SK-N-SH (cell line): ENCODE measurements at regions not wholly inside any gene's neighbourhood (a gene's known extent, or its start where the extent isn't known, plus 50 kb on each side); places are given as distances from the start of the nearest gene placed in this dataset.

Experiments used
- CTCF ChIA-PET: fragments of 300-600, 350-600 bp; formaldehyde crosslinking; extraction: SDS; loops from one replicate; lab custom pipeline; 2021; lab: Yijun Ruan, JAX
- POLR2A ChIA-PET: fragments of 350-600 bp; sonication (Branson Sonifier 250); formaldehyde crosslinking; extraction: SDS; loops from one replicate; lab custom pipeline; 2020; ENCODE audit warnings: antibody characterized with exemption, inconsistent platforms; lab: Yijun Ruan, JAX
- DNase-seq: peaks from one replicate; pipeline ENCODE4 v3.0.0; 2012
- H2AFZ ChIP-seq: fragments of 200-600 bp; sonication (generic); 2 replicates; pipeline ENCODE4 v1.8.1; 2016; ENCODE audit warnings: antibody characterized with exemption, mild to moderate bottlenecking, low read depth
- H3F3A ChIP-seq: fragments of 200-600 bp; sonication (generic); replicated peaks from 2 replicates; pipeline ENCODE3; 2016; ENCODE audit warnings: antibody characterized with exemption, mild to moderate bottlenecking; ENCODE audit not compliant: insufficient read depth
- H3K27ac ChIP-seq, 2 experiments: fragments of 200-500 bp in 1 of 2; fragments of 200-600 bp in 1 of 2; sonication (Bioruptor generic) in 1 of 2; sonication (generic), shearing (Covaris generic) in 1 of 2; 2 replicates each; pipeline versions ENCODE4 v1.5.1 to v1.6.1; 2014 to 2016; ENCODE audit warnings: low read depth in 2 of 2, inconsistent platforms in 1 of 2, low read length in 1 of 2, mild to moderate bottlenecking in 1 of 2, mixed read lengths in 1 of 2
- H3K27me3 ChIP-seq: fragments of 200-600 bp; sonication (generic), shearing (Covaris generic); 2 replicates; pipeline ENCODE4 v1.6.1; 2016; ENCODE audit warnings: mixed run types; ENCODE audit not compliant: insufficient read depth
- H3K36me3 ChIP-seq, 2 experiments: fragments of 200-500 bp in 1 of 2; fragments of 200-600 bp in 1 of 2; sonication (Bioruptor generic) in 1 of 2; sonication (generic) in 1 of 2; replicated peaks in 1 of 2; 2 replicates each; pipeline versions ENCODE3 to v1.5.1; 2014 to 2016; ENCODE audit warnings: low read length in 1 of 2, mild to moderate bottlenecking in 1 of 2; ENCODE audit not compliant: insufficient read depth in 2 of 2, control insufficient read depth in 1 of 2
- H3K4me1 ChIP-seq, 2 experiments: fragments of 200-500 bp in 1 of 2; fragments of 200-600 bp in 1 of 2; sonication (Bioruptor generic) in 1 of 2; sonication (generic), shearing (Covaris generic) in 1 of 2; 2 replicates each; pipeline versions ENCODE4 v1.5.1 to v1.6.1; 2014 to 2016; ENCODE audit warnings: low read depth in 1 of 2, low read length in 1 of 2, mixed run types in 1 of 2; ENCODE audit not compliant: insufficient read depth in 2 of 2, control insufficient read depth in 1 of 2
- H3K4me2 ChIP-seq: fragments of 200-600 bp; sonication (generic), shearing (Covaris generic); 2 replicates; pipeline ENCODE4 v1.6.1; 2017; ENCODE audit warnings: mixed run types
- H3K4me3 ChIP-seq, 2 experiments: fragments of 200-500 bp in 1 of 2; fragments of 200-600 bp in 1 of 2; sonication (Bioruptor generic) in 1 of 2; sonication (generic), shearing (Covaris generic) in 1 of 2; 2 replicates each; pipeline versions ENCODE4 v1.5.1 to v1.8.1; 2014 to 2016; ENCODE audit warnings: low read depth in 2 of 2, inconsistent platforms in 1 of 2, low read length in 1 of 2, mild to moderate bottlenecking in 1 of 2, mixed read lengths in 1 of 2, moderate library complexity in 1 of 2
- H3K79me2 ChIP-seq: fragments of 200-600 bp; sonication (generic); 2 replicates; pipeline ENCODE4 v1.8.1; 2017; ENCODE audit warnings: mild to moderate bottlenecking; ENCODE audit not compliant: insufficient read depth
- H3K9ac ChIP-seq: fragments of 200-600 bp; sonication (generic); 2 replicates; pipeline ENCODE4 v1.6.1; 2017; ENCODE audit warnings: mixed run types
- H3K9me2 ChIP-seq: fragments of 200-600 bp; sonication (generic); 2 replicates; pipeline ENCODE4 v1.6.1; 2017; ENCODE audit warnings: mixed run types
- H3K9me3 ChIP-seq: fragments of 200-600 bp; sonication (generic); 2 replicates; pipeline ENCODE4 v1.6.1; 2017; ENCODE audit warnings: mixed run types, mild to moderate bottlenecking, moderate library complexity
- H4K20me1 ChIP-seq: fragments of 200-600 bp; sonication (generic); 2 replicates; pipeline ENCODE4 v1.6.1; 2017; ENCODE audit warnings: mild to moderate bottlenecking, mixed run types; ENCODE audit not compliant: insufficient read depth
- EZH2phosphoT487 ChIP-seq: fragments of 200-600 bp; sonication (generic); IDR thresholded peaks from 2 replicates; pipeline ENCODE4 v1.6.1; 2017; ENCODE audit warnings: low read depth, mixed run types, mild to moderate bottlenecking, antibody characterized with exemption, moderate library complexity, borderline replicate concordance
- FOSL2 ChIP-seq: IDR thresholded peaks from 2 replicates; pipeline ENCODE4 v1.4.0; 2012; ENCODE audit warnings: low read depth, mild to moderate bottlenecking, moderate library complexity, borderline replicate concordance
- FOXJ3 ChIP-seq: sonication (generic); formaldehyde crosslinking; IDR thresholded peaks from 2 replicates; pipeline ENCODE4 v1.5.1; 2020; ENCODE audit warnings: mild to moderate bottlenecking, missing genetic modification reagents
- FOXM1 ChIP-seq: IDR thresholded peaks from 2 replicates; pipeline ENCODE4 v1.4.0; 2012; ENCODE audit warnings: low read depth, mild to moderate bottlenecking
- GABPA ChIP-seq: IDR thresholded peaks from 2 replicates; pipeline ENCODE4 v1.4.0; 2012; ENCODE audit warnings: low read depth, mild to moderate bottlenecking
- MAX ChIP-seq: IDR thresholded peaks from 2 replicates; pipeline ENCODE4 v1.4.0; 2012; ENCODE audit warnings: low read depth
- NFIC ChIP-seq: IDR thresholded peaks from 2 replicates; pipeline ENCODE4 v1.4.0; 2012; ENCODE audit warnings: borderline replicate concordance
- NRF1 ChIP-seq: IDR thresholded peaks from 2 replicates; pipeline ENCODE4 v1.6.1; 2012; ENCODE audit warnings: low read depth, mild to moderate bottlenecking, low read length
- RAD21 ChIP-seq: IDR thresholded peaks from 2 replicates; pipeline ENCODE4 v1.6.1; 2012; ENCODE audit warnings: mild to moderate bottlenecking, low read length
- RFX5 ChIP-seq: IDR thresholded peaks from 2 replicates; pipeline ENCODE4 v1.6.1; 2012; ENCODE audit warnings: mild to moderate bottlenecking, improper control_type of control experiment, low read length
- RXRA ChIP-seq: IDR thresholded peaks from 2 replicates; pipeline ENCODE4 v1.4.0; 2012; ENCODE audit warnings: low read depth, mild to moderate bottlenecking, borderline replicate concordance
- SIN3A ChIP-seq: IDR thresholded peaks from 2 replicates; pipeline ENCODE4 v1.6.1; 2012; ENCODE audit warnings: low read depth, mild to moderate bottlenecking, low read length, moderate library complexity, borderline replicate concordance
- TAF1 ChIP-seq: IDR thresholded peaks from 2 replicates; pipeline ENCODE4 v1.6.1; 2012; ENCODE audit warnings: low read depth, mild to moderate bottlenecking, low read length, moderate library complexity, borderline replicate concordance
- TEAD4 ChIP-seq: IDR thresholded peaks from 2 replicates; pipeline ENCODE4 v1.4.0; 2012; ENCODE audit warnings: mild to moderate bottlenecking, borderline replicate concordance; ENCODE audit not compliant: insufficient read depth
- USF1 ChIP-seq: IDR thresholded peaks from 2 replicates; pipeline ENCODE4 v1.4.0; 2012; ENCODE audit warnings: low read depth, borderline replicate concordance
- YY1 ChIP-seq: IDR thresholded peaks from 2 replicates; pipeline ENCODE4 v1.4.0; 2012; ENCODE audit warnings: low read depth, mild to moderate bottlenecking
- WGBS: methylation state at CpG from one replicate; pipeline ENCODE4 v1.1.6; 2017; ENCODE audit warnings: low lambda C conversion rate; 5-methylcytosine and 5-hydroxymethylcytosine counted together
- TF ChIP-seq, protein P1 (sequence below): IDR thresholded peaks from 2 replicates; pipeline ENCODE4 v1.4.0; 2012; ENCODE audit warnings: low read depth, borderline replicate concordance
- TF ChIP-seq, protein P2 (sequence below): fragments of 150-350 bp; IDR thresholded peaks from 2 replicates; pipeline ENCODE4 v1.6.1; 2016; ENCODE audit warnings: mild to moderate bottlenecking, low read depth, low read length

DNA sequence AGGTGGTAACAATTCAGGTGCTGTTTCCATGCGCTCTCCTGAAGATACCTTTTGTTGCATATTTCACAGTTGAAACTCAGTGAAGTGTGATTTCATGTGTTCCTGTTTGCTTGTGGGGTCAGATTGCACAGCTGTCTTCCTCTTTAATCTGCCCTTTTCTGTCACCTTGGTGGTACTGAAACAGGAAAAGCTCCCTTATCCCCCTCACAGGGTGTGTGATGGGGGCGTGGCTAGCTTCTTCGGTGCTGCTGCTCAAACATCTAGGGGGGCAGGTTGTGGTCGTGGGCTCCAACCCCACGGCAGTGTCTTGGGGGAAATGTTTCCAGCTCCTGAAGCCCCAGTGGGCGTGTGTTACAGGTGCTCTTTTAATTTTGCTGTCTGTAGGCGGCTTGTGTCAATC lies 107.4 kb upstream of the KLF14 start:
- no peak overlapping the region for H3K4me2 ChIP-seq
- no peak for TF ChIP-seq GABPA
- no peak for TF ChIP-seq NFIC
- TF ChIP-seq EZH2phosphoT487: no peak
- TF ChIP-seq SIN3A: no peak
- TF ChIP-seq, protein P1, sequence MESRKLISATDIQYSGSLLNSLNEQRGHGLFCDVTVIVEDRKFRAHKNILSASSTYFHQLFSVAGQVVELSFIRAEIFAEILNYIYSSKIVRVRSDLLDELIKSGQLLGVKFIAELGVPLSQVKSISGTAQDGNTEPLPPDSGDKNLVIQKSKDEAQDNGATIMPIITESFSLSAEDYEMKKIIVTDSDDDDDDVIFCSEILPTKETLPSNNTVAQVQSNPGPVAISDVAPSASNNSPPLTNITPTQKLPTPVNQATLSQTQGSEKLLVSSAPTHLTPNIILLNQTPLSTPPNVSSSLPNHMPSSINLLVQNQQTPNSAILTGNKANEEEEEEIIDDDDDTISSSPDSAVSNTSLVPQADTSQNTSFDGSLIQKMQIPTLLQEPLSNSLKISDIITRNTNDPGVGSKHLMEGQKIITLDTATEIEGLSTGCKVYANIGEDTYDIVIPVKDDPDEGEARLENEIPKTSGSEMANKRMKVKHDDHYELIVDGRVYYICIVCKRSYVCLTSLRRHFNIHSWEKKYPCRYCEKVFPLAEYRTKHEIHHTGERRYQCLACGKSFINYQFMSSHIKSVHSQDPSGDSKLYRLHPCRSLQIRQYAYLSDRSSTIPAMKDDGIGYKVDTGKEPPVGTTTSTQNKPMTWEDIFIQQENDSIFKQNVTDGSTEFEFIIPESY: no peak
- TF ChIP-seq TEAD4: no peak
- no peak for TF ChIP-seq RAD21
- TF ChIP-seq NRF1: no peak
- no peak for TF ChIP-seq FOXM1
- TF ChIP-seq, protein P2, sequence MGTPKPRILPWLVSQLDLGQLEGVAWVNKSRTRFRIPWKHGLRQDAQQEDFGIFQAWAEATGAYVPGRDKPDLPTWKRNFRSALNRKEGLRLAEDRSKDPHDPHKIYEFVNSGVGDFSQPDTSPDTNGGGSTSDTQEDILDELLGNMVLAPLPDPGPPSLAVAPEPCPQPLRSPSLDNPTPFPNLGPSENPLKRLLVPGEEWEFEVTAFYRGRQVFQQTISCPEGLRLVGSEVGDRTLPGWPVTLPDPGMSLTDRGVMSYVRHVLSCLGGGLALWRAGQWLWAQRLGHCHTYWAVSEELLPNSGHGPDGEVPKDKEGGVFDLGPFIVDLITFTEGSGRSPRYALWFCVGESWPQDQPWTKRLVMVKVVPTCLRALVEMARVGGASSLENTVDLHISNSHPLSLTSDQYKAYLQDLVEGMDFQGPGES: no peak
- TF ChIP-seq MAX: no peak
- no peak for TF ChIP-seq RFX5
- no peak for TF ChIP-seq TAF1
- no peak for TF ChIP-seq FOXJ3 (CRISPR knock-in tag)
- TF ChIP-seq FOSL2: no peak
- no peak for TF ChIP-seq YY1
- no peak for TF ChIP-seq USF1
- TF ChIP-seq RXRA: no peak
- H3F3A ChIP-seq: peaks cover 34% of the 10 kb centered on the region
- peaks cover 0 to 22% of the 10 kb centered on the region in 2 experiments; a peak in 2 of 4 replicates for H3K4me1 ChIP-seq
- H2AFZ ChIP-seq: no peak overlapping the region
- no peak overlapping the region for H3K4me3 ChIP-seq
- no peak overlapping the region for H3K9ac ChIP-seq
- H4K20me1 ChIP-seq: no peaks in the 10 kb centered on the region
- POLR2A ChIA-PET: no interaction called here
- DNase-seq: no peak
- H3K27me3 ChIP-seq: no peaks in the 10 kb centered on the region
- H3K9me3 ChIP-seq: no peaks in the 10 kb centered on the region
- WGBS: 92% methylated on average over 4 of the region's 7 CpGs
- CTCF ChIA-PET: interaction anchor here (0.8 to 2.6 kb wide), 3 partner anchors 10 to 56 kb away, joined by 3 to 16 read pairs (median 3); no protein-coding TSS in a partner anchor
- no peaks in the 10 kb centered on the region for H3K79me2 ChIP-seq
- H3K27ac ChIP-seq: no peak overlapping the region
- no peaks in the 10 kb centered on the region for H3K9me2 ChIP-seq
- no peaks in the 10 kb centered on the region for H3K36me3 ChIP-seq
